ENCODE measurements at regions not wholly inside any gene's neighbourhood (a gene's known extent, or its start where the extent isn't known, plus 50 kb on each side); places are given as distances from the start of the nearest gene placed in this dataset.
A peak's percentile ranks its signal among the peaks of the same experiment; 100 is the strongest.

DNA sequence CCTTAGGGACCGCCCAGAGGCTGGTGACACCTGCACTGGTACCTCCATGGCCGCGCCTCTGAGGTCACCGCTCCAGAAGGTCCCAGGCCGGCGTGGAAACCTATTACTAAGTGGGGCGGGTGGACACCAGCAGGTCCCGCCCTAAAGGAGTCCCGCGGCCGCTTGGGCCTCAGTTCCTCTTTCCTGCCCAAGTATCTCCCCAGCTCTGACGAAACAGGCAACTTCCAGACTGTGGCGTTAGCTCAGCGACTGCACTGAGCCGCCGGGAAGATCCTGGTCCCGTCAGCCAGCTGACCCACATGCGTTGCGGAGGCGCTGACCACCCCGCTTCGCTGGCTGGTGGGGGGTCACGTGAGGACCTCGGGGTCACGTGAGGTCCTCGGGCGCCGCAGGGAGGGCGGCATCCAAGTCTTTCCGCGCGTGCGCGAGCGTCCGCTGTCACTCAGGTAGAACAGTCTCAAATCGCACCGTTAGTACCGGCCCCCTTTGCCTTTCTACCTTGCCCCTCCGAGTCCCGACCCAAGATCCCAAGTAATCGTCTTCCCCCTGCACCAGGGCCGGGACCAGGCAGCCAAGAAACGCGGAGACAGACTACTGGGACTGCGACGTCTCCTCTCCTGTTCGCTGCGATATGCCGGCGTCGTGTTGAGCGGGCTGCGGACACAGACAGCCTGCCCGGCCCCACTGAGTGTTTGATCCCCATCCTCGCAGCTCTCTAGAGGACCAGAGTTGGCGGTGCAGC lies 53.7 kb upstream of the KDM4C start:
- peak; percentile 63 for DNase-seq

DNA sequence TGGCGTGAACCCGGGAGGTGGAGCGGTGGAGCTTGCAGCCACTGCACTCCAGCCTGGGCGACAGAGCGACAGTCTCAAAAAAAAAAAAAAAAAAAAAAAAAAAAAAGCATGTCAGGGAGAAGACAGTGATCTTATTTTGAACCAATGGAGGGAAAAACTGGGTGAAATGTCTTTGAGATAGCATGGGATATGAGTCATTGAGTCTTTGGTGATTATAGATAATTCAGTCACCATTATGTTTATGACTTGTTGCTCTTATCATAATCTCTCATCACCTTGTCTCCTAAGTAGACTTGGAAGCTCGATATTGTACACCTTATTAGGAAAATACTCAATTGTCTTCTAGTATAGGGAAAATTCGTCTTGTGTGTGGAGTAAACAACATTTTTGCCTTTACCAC lies 55.1 kb upstream of the KDM4C start:
- no peak for DNase-seq

DNA sequence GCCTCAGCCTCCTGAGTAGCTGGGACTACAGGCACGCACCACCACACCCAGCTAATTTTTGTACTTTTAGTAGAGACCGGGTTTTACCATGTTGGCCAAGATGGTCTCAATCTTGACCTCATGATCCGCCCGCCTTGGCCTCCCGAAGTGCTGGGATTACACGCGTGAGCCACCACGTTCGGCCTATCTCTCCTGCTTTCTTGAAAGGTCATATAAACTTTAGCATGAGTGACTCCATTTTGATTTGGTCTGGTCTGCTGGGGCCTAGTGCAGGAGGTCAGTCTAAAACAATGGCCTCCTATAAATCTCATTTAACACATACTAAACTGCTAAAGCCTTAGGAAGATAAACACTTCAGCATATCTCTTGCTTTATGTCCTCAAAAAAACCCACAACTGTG lies 50.6 kb upstream of the GLDC start:
- no peak for DNase-seq

DNA sequence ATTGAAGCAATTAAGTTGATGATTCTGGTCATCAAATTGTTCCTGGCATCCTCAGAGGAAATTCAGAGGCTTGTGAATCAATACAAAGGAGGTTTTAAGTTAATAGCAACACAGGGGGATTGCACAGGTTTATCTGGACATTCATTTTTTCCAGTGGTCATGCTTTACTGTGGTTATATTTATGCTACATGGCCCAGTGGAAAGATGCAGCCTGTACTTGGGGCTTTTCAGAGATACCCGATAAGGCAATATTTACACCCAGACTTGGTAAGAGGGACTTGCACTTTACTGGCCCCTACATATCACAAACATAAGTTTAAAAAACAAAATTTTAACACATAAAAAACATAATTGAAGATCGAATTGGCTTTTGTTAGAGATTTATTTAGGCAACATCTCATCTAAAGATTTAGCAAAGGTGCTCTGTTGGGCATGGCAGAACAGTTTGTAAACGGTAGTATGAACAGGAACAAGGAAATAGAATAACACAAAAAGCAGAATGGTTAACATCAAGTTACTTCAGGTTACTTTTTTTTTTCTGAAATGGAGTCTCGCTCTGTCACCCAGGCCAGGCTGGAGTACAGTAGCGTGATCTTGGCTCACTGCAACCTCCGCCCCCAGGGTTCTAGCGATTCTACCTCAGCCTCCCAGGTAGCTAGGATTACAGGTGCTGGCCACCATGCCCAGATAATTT lies 49.7 kb upstream of the GLDC start:
- no peak for DNase-seq

All from NCI-H526 treated with DMSO at 0.1 percent for 48 hours (cell line).